ENCODE measurements at regions not wholly inside any gene's neighbourhood (a gene's known extent, or its start where the extent isn't known, plus 50 kb on each side); places are given as distances from the start of the nearest gene placed in this dataset.
"Not testable (repeated sequence)": the region's sequence is repeated elsewhere in the genome, so short reads cannot be mapped to it uniquely, and the experiment has no call there.

GRCh38 chr10:130935897-130936550 is 375.5 kb downstream of the TCERG1L start:
- DNase-seq (ENCODE audit: low read depth in 2 of 3, low spot score in 2 of 3): no peak

DNA sequence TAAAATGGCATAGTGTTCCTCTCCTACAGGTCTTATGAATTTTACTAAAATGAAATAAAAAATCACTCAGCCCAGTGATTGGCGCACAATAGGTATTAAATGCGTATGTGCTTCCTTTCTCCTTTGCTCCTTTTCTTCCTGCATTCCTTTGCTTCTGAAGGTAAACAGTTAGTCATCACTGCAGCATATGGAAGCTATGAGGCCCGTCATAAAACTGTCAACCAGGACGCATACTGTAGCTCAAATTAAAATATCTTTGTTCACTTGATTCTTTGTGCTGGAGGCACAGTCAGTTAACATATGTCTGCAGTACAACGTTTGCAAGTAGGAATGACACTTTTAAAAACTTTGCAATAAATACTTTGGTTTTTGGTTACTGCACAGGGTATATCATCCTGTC is 374.7 kb downstream of the TCERG1L start:
- DNase-seq (ENCODE audit: low read depth in 2 of 3, low spot score in 2 of 3): no peak

GRCh38 chr10:130938051-130938450 is 373.5 kb downstream of the TCERG1L start:
- DNase-seq (ENCODE audit: low read depth in 2 of 3, low spot score in 2 of 3): no peak

DNA sequence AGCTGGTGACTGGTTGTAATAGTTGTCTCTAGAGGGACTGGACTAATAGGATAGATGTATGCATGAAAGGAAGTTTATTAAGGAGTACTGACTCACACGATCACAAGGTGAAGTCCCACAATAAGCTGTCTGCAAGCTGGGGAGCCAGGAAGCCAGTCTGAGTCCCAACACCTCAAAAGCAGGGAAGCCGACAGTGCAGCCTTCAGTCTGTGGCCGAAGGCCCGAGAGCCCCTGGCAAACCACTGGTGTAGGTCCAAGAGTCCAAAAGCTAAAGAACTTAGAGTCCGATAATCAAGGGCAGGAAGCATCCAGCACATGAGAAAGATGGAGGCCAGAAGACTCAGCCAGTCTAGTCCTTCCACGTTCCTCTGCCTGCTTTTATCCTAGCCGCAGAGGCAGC is 372.6 kb downstream of the TCERG1L start:
- not testable (repeated sequence) for DNase-seq (ENCODE audit: low read depth in 2 of 3, low spot score in 2 of 3)

- DNase-seq (ENCODE audit: low read depth in 2 of 3, low spot score in 2 of 3): peak in 1 of 3 donors; percentile 4
These were observed 369.6 kb downstream of the TCERG1L start for GRCh38 chr10:130941886-130942285.

- DNase-seq (ENCODE audit: low read depth in 2 of 3, low spot score in 2 of 3): no peak
These were observed 359.4 kb downstream of the TCERG1L start for GRCh38 chr10:130952086-130952485.

DNA sequence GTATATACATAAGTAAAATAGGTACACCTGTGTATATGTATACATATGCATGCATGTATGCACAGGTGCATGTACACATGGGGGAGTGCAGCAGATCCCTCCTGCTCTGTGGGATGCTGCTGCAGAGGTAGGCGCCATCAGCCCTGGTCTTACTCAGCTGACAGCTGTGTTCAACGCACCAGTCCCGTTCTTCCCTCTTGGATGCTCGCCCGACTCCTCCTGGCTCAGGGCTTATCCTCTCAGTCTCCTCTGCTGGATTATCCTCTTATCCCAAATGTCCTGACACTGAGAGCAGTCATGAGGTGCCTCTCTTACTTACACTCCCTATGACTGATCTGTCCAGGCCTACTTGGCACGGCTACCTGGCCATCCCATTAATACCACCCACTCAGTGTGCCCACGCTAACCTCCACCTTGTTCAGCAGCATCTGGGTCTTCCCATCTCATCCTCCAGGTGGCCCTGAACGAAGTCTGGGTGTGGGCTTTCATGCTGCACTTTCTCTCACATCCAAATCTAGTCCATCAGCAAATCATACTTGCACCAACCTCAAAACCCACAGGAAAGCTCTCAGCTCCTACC is 357.1 kb downstream of the TCERG1L start:
- no peak for DNase-seq (ENCODE audit: low read depth in 2 of 3, low spot score in 2 of 3)

GRCh38 chr10:130956251-130956650 is 355.3 kb downstream of the TCERG1L start:
- DNase-seq (ENCODE audit: low read depth in 2 of 3, low spot score in 2 of 3): no peak

GRCh38 chr10:130957423-130957822 is 354.1 kb downstream of the TCERG1L start:
- no peak for DNase-seq (ENCODE audit: low read depth in 2 of 3, low spot score in 2 of 3)

GRCh38 chr10:130958003-130958402 is 353.5 kb downstream of the TCERG1L start:
- no peak for DNase-seq (ENCODE audit: low read depth in 2 of 3, low spot score in 2 of 3)

DNA sequence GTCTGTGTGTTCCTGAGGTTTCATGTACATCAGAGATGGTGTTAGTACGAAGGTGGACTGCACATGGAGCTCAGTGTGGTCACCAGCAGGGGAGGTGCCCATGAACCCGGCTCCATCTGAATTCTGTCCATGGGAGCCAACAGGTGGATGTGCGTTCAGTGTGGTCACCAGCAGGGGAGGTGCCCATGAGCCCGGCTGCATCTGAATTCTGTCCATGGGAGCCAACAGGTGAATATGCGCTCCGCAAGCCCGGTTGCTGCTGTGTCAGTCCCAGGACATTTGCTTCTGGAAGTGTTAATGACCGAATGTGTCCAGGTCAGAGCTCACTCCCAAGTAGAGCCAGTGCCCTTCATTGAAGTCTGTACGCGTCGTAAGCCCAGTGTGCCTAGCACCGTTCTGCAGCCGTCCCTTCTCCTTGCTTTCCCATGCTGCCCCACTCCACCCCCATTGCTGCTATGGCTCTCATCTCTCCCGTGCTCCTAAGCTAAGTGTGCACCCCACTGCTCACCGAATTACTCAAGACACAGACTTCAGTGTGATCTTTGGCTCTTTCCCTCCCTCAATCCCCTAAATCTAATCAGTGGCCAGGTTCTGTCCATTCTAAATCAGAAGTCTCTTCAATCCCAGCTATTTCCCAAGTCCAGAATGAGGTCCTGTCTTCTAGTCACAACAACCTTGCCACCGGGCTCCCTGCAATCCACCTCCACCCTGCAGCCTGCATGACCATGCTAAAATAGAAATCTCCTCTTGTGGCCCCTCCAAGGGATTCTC is 352.4 kb downstream of the TCERG1L start:
- no peak for DNase-seq (ENCODE audit: low read depth in 2 of 3, low spot score in 2 of 3)

GRCh38 chr10:130959752-130960195 is 351.7 kb downstream of the TCERG1L start:
- no peak for DNase-seq (ENCODE audit: low read depth in 2 of 3, low spot score in 2 of 3)

- no peak for DNase-seq (ENCODE audit: low read depth in 2 of 3, low spot score in 2 of 3)
These were observed 351.0 kb downstream of the TCERG1L start for GRCh38 chr10:130960531-130960930.

DNA sequence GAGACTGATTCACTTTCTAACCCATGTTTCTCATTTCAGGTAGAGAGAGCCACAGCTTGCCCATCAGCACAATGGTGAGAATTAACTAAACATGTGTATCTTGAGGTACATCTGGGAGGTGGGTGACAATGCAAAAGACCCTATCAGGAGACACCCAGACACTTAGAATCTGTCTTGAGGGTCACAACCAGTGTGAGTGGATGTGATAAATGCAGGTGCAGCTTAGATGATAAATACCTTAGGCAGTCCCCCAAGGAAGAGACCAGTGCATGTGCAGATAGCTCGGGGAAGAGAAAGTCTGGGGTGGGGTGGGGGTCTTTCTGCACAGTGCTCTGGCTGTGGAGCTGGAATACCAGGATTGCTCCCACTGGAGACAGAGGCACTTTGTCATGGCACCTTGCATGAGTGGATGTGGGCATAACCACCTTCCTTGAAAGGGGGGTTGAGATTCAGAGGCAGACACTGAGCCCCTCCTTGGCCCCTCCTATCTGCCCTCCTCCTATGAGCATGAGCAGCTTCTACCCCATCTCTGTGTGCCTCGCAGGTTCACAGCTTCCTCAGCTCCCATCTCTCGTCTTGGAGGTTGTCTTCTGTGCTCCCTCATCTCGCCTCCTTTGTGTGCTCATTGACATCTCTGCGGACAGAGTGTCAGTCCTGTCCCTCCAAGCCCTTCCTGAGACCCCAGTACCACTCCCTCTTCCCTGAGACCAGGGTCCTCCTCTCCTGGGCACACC is 349.8 kb downstream of the TCERG1L start:
- no peak for DNase-seq (ENCODE audit: low read depth in 2 of 3, low spot score in 2 of 3)

- no peak for DNase-seq (ENCODE audit: low read depth in 2 of 3, low spot score in 2 of 3)
These were observed 349.1 kb downstream of the TCERG1L start for GRCh38 chr10:130962240-130963051.

DNA sequence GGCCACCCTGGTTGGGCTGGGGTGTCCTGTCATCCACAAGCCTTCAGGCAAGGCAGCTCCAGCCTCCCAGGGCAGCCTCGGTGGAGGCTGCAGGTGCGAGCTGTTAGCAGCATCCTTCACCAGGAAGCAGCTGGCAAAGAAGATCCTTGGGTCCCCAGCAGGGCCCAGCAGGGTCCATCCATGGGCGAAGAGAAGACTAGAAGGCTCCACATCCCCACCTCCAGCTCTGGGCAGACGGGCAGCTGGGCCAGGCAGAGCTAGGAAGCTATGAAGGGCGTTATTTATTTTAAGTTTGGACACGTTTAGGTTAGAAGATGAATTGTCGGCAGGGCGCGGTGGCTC is 348.5 kb downstream of the TCERG1L start:
- no peak for DNase-seq (ENCODE audit: low read depth in 2 of 3, low spot score in 2 of 3)

DNA sequence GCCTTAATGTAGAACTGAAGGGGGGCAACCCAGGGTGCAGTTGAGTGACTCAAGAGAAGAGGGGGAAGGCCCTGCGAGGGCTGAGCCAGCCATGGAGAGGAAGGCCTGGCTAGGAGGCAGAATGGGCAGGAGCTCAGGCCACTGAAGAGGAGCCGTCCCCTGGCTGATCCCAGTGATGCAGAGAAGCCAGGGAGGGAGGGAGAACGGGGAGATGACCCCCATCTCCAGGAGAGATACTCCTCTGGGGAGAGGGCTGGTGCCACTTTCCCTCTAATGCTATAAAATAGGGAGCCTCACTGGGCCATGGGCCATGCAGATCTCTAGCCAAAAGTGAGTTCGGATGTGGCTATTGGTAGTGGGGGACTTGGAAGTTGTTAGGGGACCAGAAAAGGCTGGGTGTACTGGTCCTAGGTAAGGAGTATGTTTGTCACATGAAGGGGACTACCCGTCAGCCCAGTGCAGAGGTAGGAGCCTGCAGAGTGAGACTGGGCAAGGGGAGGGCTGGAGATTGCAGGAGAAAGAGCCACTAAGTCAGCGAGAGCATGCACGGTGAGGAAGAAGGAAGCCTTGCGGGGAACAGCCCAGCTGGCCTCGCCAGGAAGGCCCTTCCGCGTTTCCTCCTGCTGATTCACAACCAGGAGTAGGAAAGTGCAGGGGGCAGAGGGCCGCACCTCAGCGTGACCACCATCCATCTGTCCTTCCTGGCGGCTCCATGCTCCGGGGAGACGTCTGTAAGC is 347.6 kb downstream of the TCERG1L start:
- DNase-seq (ENCODE audit: low read depth in 2 of 3, low spot score in 2 of 3): no peak

DNA sequence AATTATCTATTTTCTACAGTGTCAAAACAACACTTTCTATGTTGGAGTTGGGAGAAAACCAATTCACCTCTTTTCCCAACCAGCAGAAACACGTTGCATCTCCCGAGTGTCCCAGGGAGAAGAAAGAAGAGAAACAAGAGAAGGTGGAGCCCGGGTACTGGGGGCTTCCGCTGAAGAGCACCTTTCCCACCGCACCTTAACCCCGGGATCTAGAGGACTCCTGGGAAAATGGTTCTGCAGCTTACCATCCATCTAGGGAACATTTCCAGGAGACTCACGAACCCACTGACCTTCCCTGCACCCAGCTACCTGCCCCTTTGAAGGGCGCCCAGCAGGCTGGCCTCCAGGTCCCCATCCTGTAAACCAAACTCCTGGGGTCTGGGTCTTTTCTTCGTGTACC is 346.8 kb downstream of the TCERG1L start:
- DNase-seq (ENCODE audit: low read depth in 2 of 3, low spot score in 2 of 3): no peak

DNA sequence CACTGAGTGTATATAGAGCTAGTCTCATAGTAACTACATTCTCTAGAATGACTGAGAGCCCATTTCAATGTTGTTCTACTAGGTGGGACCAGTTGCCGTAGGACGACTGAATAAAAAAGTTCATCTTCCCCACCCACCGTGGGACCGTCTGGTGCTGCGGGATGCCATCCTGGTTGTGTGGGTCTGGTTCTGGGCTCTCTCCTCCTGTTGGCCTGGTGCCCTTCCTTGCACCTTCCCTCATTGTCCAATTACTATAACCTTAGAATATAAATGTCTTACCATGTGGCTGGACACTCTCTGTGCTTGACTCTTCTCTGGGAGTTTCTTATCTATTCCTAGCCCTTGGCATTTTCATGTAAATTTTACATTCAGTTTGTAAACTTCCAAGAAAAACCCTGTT is 344.4 kb downstream of the TCERG1L start:
- no peak for DNase-seq (ENCODE audit: low read depth in 2 of 3, low spot score in 2 of 3)

DNA sequence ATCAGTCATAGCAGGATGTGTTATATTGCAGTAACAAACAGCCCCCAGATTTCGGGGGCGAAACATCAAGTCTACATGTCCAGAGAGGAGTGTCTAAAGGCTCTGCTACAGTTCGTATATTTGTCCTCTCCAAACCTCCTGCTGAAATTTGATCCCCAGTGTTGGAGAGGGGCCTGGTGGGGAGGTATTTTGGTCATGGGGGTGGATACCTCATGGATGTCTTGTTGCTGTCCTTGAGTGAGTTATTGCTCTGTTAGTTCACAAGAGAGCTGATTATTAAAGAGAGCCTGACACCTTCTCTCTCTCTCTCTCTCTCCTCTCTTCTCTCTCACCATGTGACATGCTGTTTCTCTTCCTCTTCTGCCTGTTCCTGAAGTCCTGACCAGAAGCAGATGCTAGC is 343.7 kb downstream of the TCERG1L start:
- DNase-seq (ENCODE audit: low read depth in 2 of 3, low spot score in 2 of 3): no peak

Data from hematopoietic multipotent progenitor cell (in vitro differentiated cells).